CD8-positive, alpha-beta memory T cell (primary cell): ENCODE measurements at regions not wholly inside any gene's neighbourhood (a gene's known extent, or its start where the extent isn't known, plus 50 kb on each side); places are given as distances from the start of the nearest gene placed in this dataset.

ENCODE experiments used
- CTCF ChIA-PET: fragments of 350-600 bp; sonication (Branson Sonifier 250); formaldehyde crosslinking; loops from one replicate; lab custom pipeline; 2021; ENCODE audit warnings: antibody characterized with exemption; lab: Charles Lee
- POLR2A ChIA-PET: fragments of 350-600 bp; sonication (Branson Sonifier 250); formaldehyde crosslinking; loops from one replicate; lab custom pipeline; 2021; ENCODE audit warnings: antibody characterized with exemption; lab: Charles Lee
- DNase-seq, 5 donors: peaks; one replicate each; pipeline versions ENCODE4 v3.0.0 to v3.0.0-alpha.2; 2020 to 2022; ENCODE audit warnings: mixed read lengths in 1 of 5
- H3K27ac ChIP-seq: one replicate; pipeline ENCODE4 v1.7.0; 2013; ENCODE audit warnings: low read depth, mild to moderate bottlenecking, low read length, moderate library complexity
- H3K27me3 ChIP-seq: 2 replicates; pipeline ENCODE4 v1.7.0; 2013; ENCODE audit warnings: low read length, mild to moderate bottlenecking; ENCODE audit not compliant: insufficient read depth, poor library complexity, severe bottlenecking
- H3K36me3 ChIP-seq: 2 replicates; pipeline ENCODE4 v1.7.0; 2013; ENCODE audit warnings: mild to moderate bottlenecking, low read length, moderate library complexity; ENCODE audit not compliant: insufficient read depth
- H3K4me1 ChIP-seq: 2 replicates; pipeline ENCODE4 v1.7.0; 2013; ENCODE audit warnings: mild to moderate bottlenecking, low read length, moderate library complexity; ENCODE audit not compliant: insufficient read depth
- H3K4me3 ChIP-seq: 2 replicates; pipeline ENCODE4 v1.7.0; 2013; ENCODE audit warnings: mild to moderate bottlenecking, low read length
- H3K9me3 ChIP-seq: 2 replicates; pipeline ENCODE4 v1.7.0; 2013; ENCODE audit warnings: mild to moderate bottlenecking, low read length
- H3K27ac Mint-ChIP-seq, 8 donors: one replicate each; pipeline ENCODE4 v1.8.0; 2020 to 2021; ENCODE audit warnings: mixed read lengths in 8 of 8, mild to moderate bottlenecking in 6 of 8, inconsistent platforms in 3 of 8, moderate library complexity in 3 of 8
- H3K27me3 Mint-ChIP-seq, 2 donors: one replicate each; pipeline ENCODE4 v1.8.0; 2020 to 2021; ENCODE audit warnings: mixed read lengths in 2 of 2, mild to moderate bottlenecking in 1 of 2, moderate library complexity in 1 of 2
- H3K36me3 Mint-ChIP-seq, 3 donors: one replicate each; pipeline ENCODE4 v1.8.0; 2020 to 2021; ENCODE audit warnings: mixed read lengths in 3 of 3, inconsistent platforms in 1 of 3, mild to moderate bottlenecking in 1 of 3
- H3K4me1 Mint-ChIP-seq, 3 donors: one replicate each; pipeline ENCODE4 v1.8.0; 2020 to 2021; ENCODE audit warnings: mixed read lengths in 3 of 3, inconsistent platforms in 1 of 3, mild to moderate bottlenecking in 1 of 3
- H3K4me3 Mint-ChIP-seq, 7 donors: one replicate each; pipeline ENCODE4 v1.8.0; 2020 to 2021; ENCODE audit warnings: mixed read lengths in 7 of 7, mild to moderate bottlenecking in 6 of 7, moderate library complexity in 4 of 7, inconsistent platforms in 2 of 7
- H3K9me3 Mint-ChIP-seq, 5 donors: one replicate each; pipeline ENCODE4 v1.8.0; 2020 to 2022; ENCODE audit warnings: mixed read lengths in 5 of 5, mild to moderate bottlenecking in 3 of 5, moderate library complexity in 2 of 5, inconsistent platforms in 1 of 5

DNA sequence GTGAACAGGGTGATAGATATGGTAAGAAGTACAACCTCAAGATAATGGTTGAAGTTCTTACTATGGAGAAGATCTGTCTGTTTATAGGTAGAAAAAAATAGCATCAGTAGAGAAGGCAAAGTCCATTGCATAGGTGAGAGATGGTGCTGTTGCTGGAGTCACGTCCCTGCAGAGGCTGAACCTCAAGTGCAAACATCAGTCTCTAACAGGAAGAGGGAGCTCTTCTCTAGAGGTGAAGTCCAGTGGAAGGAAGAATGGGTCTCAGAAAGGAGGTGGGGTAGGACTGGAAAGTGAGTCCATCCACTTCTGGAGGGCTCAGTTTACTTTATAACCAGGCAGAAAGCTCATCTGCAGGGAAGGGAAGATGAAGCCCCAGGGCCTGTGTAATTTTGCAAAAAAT is 337.7 kb downstream of the MEIS1 start:
- H3K36me3 ChIP-seq: no peaks in the 10 kb centered on the region
- no peaks in the 10 kb centered on the region for H3K36me3 Mint-ChIP-seq
- H3K27me3 ChIP-seq: no peaks in the 10 kb centered on the region
- H3K4me3 Mint-ChIP-seq: no peak overlapping the region
- no peaks in the 10 kb centered on the region for H3K9me3 ChIP-seq
- H3K4me1 ChIP-seq: no peaks in the 10 kb centered on the region
- H3K4me3 ChIP-seq: no peak overlapping the region
- POLR2A ChIA-PET: no interaction called here
- H3K9me3 Mint-ChIP-seq: peaks cover 0 to 9% (median 2%) of the 10 kb centered on the region in 5 donors
- no peaks in the 10 kb centered on the region for H3K27me3 Mint-ChIP-seq
- no peak overlapping the region for H3K27ac Mint-ChIP-seq
- H3K4me1 Mint-ChIP-seq: no peaks in the 10 kb centered on the region
- H3K27ac ChIP-seq: no peak overlapping the region
- no peak for DNase-seq
- CTCF ChIA-PET: no interaction called here

GRCh38 chr2:66775730-66776422 is 341.0 kb downstream of the MEIS1 start:
- H3K4me1 ChIP-seq: no peaks in the 10 kb centered on the region
- DNase-seq: no peak
- no peaks in the 10 kb centered on the region for H3K27me3 ChIP-seq
- Mint-ChIP-seq H3K27ac (no peak overlapping the region), H3K36me3 (no peaks in the 10 kb centered on the region), H3K4me3 (no peak overlapping the region), H3K9me3 (peaks cover 0 to 9% (median 2%) of the 10 kb centered on the region in 5 donors), H3K4me1 (no peaks in the 10 kb centered on the region), H3K27me3 (no peaks in the 10 kb centered on the region)
- no peak overlapping the region for H3K4me3 ChIP-seq
- H3K36me3 ChIP-seq: no peaks in the 10 kb centered on the region
- POLR2A ChIA-PET: no interaction called here
- CTCF ChIA-PET: no interaction called here
- H3K9me3 ChIP-seq: no peaks in the 10 kb centered on the region
- no peak overlapping the region for H3K27ac ChIP-seq

DNA sequence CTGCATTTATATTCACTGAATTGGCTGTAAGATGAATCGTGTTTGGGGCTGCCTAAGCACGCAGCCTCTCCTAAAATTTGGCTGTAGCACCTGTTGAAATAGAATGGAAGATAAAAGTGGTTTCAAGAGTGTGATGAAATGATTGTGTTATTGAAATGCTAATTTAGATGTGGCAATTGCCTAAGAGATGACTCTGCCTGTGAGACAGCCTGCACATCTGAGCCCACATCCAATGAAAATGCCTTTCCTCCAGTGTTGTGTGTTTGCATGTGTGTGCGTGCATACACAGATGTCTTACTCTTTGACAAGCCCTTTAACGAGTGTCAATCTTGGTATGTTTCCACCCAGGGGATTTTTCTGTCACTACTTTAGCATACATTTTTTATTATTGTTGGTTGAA is 346.9 kb downstream of the MEIS1 start:
- Histone ChIP-seq H3K27me3 (no peaks in the 10 kb centered on the region), H3K4me1 (no peaks in the 10 kb centered on the region), H3K27ac (no peak overlapping the region), H3K36me3 (no peaks in the 10 kb centered on the region), H3K9me3 (no peaks in the 10 kb centered on the region), H3K4me3 (no peak overlapping the region)
- Mint-ChIP-seq H3K27ac (no peak overlapping the region), H3K9me3 (peaks cover 0 to 11% (median 2%) of the 10 kb centered on the region in 5 donors), H3K4me3 (no peak overlapping the region), H3K27me3 (no peaks in the 10 kb centered on the region), H3K36me3 (no peaks in the 10 kb centered on the region), H3K4me1 (no peaks in the 10 kb centered on the region)
- DNase-seq: no peak
- ChIA-PET POLR2A (no interaction called here), CTCF (no interaction called here)

GRCh38 chr2:66782780-66783361 is 347.9 kb downstream of the MEIS1 start:
- POLR2A ChIA-PET: no interaction called here
- Histone ChIP-seq H3K4me1 (no peaks in the 10 kb centered on the region), H3K36me3 (no peaks in the 10 kb centered on the region), H3K9me3 (no peaks in the 10 kb centered on the region), H3K27ac (no peak overlapping the region), H3K27me3 (no peaks in the 10 kb centered on the region), H3K4me3 (no peak overlapping the region)
- no peaks in the 10 kb centered on the region for H3K27me3 Mint-ChIP-seq
- no peaks in the 10 kb centered on the region for H3K4me1 Mint-ChIP-seq
- peaks cover 0 to 7% (median 4%) of the 10 kb centered on the region in 5 donors for H3K9me3 Mint-ChIP-seq
- no peak for DNase-seq
- H3K4me3 Mint-ChIP-seq: no peak overlapping the region
- H3K27ac Mint-ChIP-seq: no peak overlapping the region
- no peaks in the 10 kb centered on the region for H3K36me3 Mint-ChIP-seq
- CTCF ChIA-PET: no interaction called here

DNA sequence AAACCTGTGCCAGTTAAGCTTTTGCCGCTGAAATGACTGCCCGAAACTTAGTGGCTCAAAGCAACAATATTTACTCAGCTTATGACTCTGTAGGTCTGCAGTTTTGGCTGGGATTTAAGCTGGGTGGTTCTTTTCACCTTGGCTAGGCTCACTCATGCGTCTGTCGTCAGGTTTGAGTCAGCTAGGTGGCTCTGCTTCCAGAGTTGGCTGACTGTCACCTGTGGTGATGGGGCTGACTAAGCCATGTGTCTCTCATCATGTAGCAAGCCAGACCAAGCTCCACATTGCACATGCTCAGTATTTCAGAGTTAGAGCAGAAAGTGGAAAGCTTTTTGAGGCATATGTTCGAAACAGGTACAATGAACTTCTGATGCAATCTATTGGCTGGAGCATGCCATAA is 354.8 kb downstream of the MEIS1 start:
- no peak overlapping the region for H3K27ac Mint-ChIP-seq

GRCh38 chr2:66790651-66791181 is 355.8 kb downstream of the MEIS1 start:
- Mint-ChIP-seq H3K4me1 (no peaks in the 10 kb centered on the region), H3K4me3 (no peak overlapping the region), H3K27ac (no peak overlapping the region), H3K36me3 (no peaks in the 10 kb centered on the region), H3K27me3 (peaks cover 0 to 2% of the 10 kb centered on the region in 2 donors), H3K9me3 (peaks cover 0 to 10% (median 0%) of the 10 kb centered on the region in 5 donors)
- no peak overlapping the region for H3K27ac ChIP-seq
- ChIA-PET POLR2A (no interaction called here), CTCF (no interaction called here)
- H3K9me3 ChIP-seq: no peaks in the 10 kb centered on the region
- DNase-seq: no peak
- H3K4me3 ChIP-seq: no peak overlapping the region
- H3K27me3 ChIP-seq: no peaks in the 10 kb centered on the region
- H3K36me3 ChIP-seq: no peaks in the 10 kb centered on the region
- H3K4me1 ChIP-seq: no peaks in the 10 kb centered on the region

More for the DNA sequence above, 354.8 kb downstream of the MEIS1 start:
- Histone ChIP-seq H3K4me3 (no peak overlapping the region), H3K36me3 (no peaks in the 10 kb centered on the region), H3K27ac (no peak overlapping the region), H3K27me3 (no peaks in the 10 kb centered on the region), H3K9me3 (no peaks in the 10 kb centered on the region), H3K4me1 (no peaks in the 10 kb centered on the region)
- Mint-ChIP-seq H3K4me1 (no peaks in the 10 kb centered on the region), H3K4me3 (no peak overlapping the region), H3K9me3 (peaks cover 0 to 10% (median 0%) of the 10 kb centered on the region in 5 donors), H3K36me3 (no peaks in the 10 kb centered on the region), H3K27me3 (peaks cover 0 to 2% of the 10 kb centered on the region in 2 donors)
- POLR2A ChIA-PET: no interaction called here
- CTCF ChIA-PET: no interaction called here
- DNase-seq: no peak

DNA sequence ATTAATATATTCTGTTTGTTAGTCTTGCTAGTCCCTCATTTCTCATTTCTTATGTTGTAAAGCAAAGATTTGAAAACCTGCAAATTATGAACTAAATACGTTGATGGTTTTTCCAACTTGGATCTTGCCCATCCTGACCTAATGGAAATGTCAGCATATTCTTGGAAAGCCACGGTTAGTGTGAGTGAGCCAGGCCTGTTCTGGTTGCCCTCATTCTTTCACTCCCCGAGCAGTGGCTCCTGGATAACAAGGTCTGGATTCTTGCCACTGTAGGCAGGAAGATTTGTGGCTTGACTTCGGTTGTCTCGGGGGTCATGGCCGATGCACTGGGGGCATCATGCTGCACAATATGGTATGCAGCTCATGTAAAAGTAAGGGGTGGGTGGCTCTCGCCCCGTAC is 359.1 kb downstream of the MEIS1 start:
- Histone ChIP-seq H3K36me3 (no peaks in the 10 kb centered on the region), H3K27me3 (no peaks in the 10 kb centered on the region), H3K9me3 (no peaks in the 10 kb centered on the region), H3K4me3 (no peak overlapping the region), H3K27ac (no peak overlapping the region), H3K4me1 (no peaks in the 10 kb centered on the region)
- CTCF ChIA-PET: no interaction called here
- H3K9me3 Mint-ChIP-seq: peaks cover 0 to 17% (median 2%) of the 10 kb centered on the region in 5 donors
- no peak for DNase-seq
- H3K4me3 Mint-ChIP-seq: no peak overlapping the region
- no peak overlapping the region for H3K27ac Mint-ChIP-seq
- POLR2A ChIA-PET: no interaction called here
- peaks cover 0 to 2% of the 10 kb centered on the region in 2 donors for H3K27me3 Mint-ChIP-seq
- H3K4me1 Mint-ChIP-seq: no peaks in the 10 kb centered on the region
- no peaks in the 10 kb centered on the region for H3K36me3 Mint-ChIP-seq

DNA sequence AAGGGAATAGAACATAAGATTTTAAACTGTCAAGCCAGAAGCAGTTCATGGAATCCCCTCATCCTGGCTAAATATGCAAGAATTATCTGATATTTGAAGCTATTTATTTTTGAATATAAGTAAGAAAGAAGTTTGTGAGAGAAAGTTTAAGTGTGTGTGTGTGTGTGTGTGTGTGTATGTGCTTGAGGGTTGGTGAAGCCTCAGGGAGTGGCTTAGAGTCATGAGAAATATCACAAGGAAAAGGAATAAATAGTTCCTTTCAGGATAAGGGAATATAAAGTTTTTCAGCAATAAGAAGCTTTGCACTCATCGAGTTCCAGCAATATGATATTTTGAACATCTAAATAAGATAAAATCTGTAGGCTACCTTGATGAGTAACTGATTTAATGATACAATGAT is 359.6 kb downstream of the MEIS1 start:
- no peaks in the 10 kb centered on the region for H3K36me3 ChIP-seq
- H3K27me3 Mint-ChIP-seq: peaks cover 0 to 2% of the 10 kb centered on the region in 2 donors
- H3K27ac Mint-ChIP-seq: no peak overlapping the region
- no peak overlapping the region for H3K4me3 ChIP-seq
- H3K9me3 ChIP-seq: no peaks in the 10 kb centered on the region
- H3K27me3 ChIP-seq: no peaks in the 10 kb centered on the region
- no peak overlapping the region for H3K27ac ChIP-seq
- peaks cover 0 to 20% (median 2%) of the 10 kb centered on the region in 5 donors for H3K9me3 Mint-ChIP-seq
- ChIA-PET POLR2A (no interaction called here), CTCF (no interaction called here)
- H3K4me1 ChIP-seq: no peaks in the 10 kb centered on the region
- no peaks in the 10 kb centered on the region for H3K36me3 Mint-ChIP-seq
- no peak overlapping the region for H3K4me3 Mint-ChIP-seq
- H3K4me1 Mint-ChIP-seq: no peaks in the 10 kb centered on the region
- no peak for DNase-seq
